ENCODE measurements at regions not wholly inside any gene's neighbourhood (a gene's known extent, or its start where the extent isn't known, plus 50 kb on each side); places are given as distances from the start of the nearest gene placed in this dataset.

- no peak overlapping the region for H3K4me3 ChIP-seq (replicated peaks; ENCODE audit: low read depth, low read length)
- DNase-seq (ENCODE audit: low read depth) = no peak
Measured at GRCh38 chr7:47696152-47696710, 114.3 kb upstream of the TNS3 start.

GRCh38 chr7:47693216-47693615 is 111.3 kb upstream of the TNS3 start:
- no peak overlapping the region for H3K4me3 ChIP-seq (replicated peaks; ENCODE audit: low read depth, low read length)
- no peak for TF ChIP-seq CTCF (IDR thresholded peaks at IDR 0.05; ENCODE audit: low read length, missing control alignments)
- DNase-seq (ENCODE audit: low read depth) = peak; percentile 17

More at GRCh38 chr7:47696152-47696710, 114.3 kb upstream of the TNS3 start:
- TF ChIP-seq CTCF (IDR thresholded peaks at IDR 0.05; ENCODE audit: low read length, missing control alignments) = no peak

GRCh38 chr7:47691988-47692387 is 110.1 kb upstream of the TNS3 start:
- no peak for DNase-seq (ENCODE audit: low read depth)
- TF ChIP-seq CTCF (IDR thresholded peaks at IDR 0.05; ENCODE audit: low read length, missing control alignments) = no peak
- H3K4me3 ChIP-seq (replicated peaks; ENCODE audit: low read depth, low read length) = no peak overlapping the region

- DNase-seq (ENCODE audit: low read depth) = peak; percentile 38
- H3K4me3 ChIP-seq (replicated peaks; ENCODE audit: low read depth, low read length) = no peak overlapping the region
- TF ChIP-seq CTCF (IDR thresholded peaks at IDR 0.05; ENCODE audit: low read length, missing control alignments) = no peak
Measured at GRCh38 chr7:47690902-47691558, 109.1 kb upstream of the TNS3 start.

GRCh38 chr7:47689558-47689957 is 107.6 kb upstream of the TNS3 start:
- no peak for DNase-seq (ENCODE audit: low read depth)
- TF ChIP-seq CTCF (IDR thresholded peaks at IDR 0.05; ENCODE audit: low read length, missing control alignments) = no peak
- H3K4me3 ChIP-seq (replicated peaks; ENCODE audit: low read depth, low read length) = no peak overlapping the region

- no peak for TF ChIP-seq CTCF (IDR thresholded peaks at IDR 0.05; ENCODE audit: low read length, missing control alignments)
- DNase-seq (ENCODE audit: low read depth) = no peak
- no peak overlapping the region for H3K4me3 ChIP-seq (replicated peaks; ENCODE audit: low read depth, low read length)
Measured at GRCh38 chr7:47688311-47689100, 106.6 kb upstream of the TNS3 start.
